ENCODE measurements at regions not wholly inside any gene's neighbourhood (a gene's known extent, or its start where the extent isn't known, plus 50 kb on each side); places are given as distances from the start of the nearest gene placed in this dataset.
"Not testable (repeated sequence)": the region's sequence is repeated elsewhere in the genome, so short reads cannot be mapped to it uniquely, and the experiment has no call there.

- not testable (repeated sequence) for DNase-seq (ENCODE audit: low read depth in 2 of 2)
These were observed 146.1 kb upstream of the HMGA2 start for GRCh38 chr12:65678172-65678571.

- DNase-seq (ENCODE audit: low read depth in 2 of 2) = no peak
These were observed 143.1 kb upstream of the HMGA2 start for GRCh38 chr12:65681226-65681625.

DNA sequence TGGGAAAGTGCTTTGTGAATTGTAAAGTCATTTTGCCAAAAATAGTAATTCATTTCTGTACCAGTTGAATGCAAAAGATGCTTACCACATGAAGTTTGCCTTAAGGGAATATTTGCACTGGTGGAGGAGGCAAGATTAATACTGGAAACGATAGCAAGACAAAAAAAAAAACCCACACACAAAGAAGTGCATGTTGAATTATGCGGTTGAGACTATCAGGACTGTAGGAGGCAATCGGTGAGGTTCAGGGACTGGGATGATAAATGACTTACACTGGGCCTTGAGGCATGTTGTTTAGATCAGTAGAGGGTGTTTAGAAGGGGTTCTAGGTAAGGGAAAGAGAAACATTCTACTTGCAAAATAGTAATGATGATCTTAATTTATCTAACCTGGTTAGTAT lies 142.2 kb upstream of the HMGA2 start:
- no peak for DNase-seq (ENCODE audit: low read depth in 2 of 2)

DNA sequence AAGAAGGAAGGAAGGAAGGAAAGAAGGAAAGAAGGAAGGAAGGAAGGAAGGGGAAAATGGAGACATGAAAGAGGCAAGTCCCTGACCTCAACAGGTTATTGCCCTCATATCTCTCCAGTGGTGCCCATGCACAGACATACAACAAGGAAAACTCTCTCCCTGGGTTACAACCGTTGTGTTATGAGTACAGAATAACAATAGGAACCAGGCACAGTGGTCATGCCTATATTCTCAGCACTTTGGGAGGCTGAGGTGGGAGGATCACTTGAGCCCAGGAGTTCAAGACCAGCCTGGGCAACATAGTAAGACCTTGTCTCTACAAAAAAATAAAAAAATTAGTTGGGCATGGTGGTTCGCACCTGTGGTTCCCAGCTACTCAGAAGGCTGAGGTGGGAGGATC lies 139.4 kb upstream of the HMGA2 start:
- no peak for DNase-seq (ENCODE audit: low read depth in 2 of 2)

DNA sequence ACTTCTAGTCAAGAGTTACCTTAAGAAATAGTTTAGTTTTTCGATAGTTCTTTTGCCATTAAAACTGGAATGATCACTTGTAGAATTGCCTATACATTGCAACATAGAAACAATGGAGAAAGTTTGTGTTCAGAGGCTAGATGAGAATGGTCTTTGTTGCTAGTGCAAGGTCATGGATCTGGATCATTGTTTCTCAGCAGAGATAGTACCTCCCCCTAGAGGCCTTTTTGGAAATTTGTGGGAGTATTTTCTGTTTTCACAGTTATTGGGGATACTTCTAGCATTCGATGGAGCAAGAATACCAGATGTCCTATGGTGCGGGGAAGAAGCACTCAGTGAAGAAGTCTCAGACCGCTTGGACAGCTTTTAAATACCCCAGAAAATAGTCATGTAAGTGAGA lies 138.8 kb upstream of the HMGA2 start:
- DNase-seq (ENCODE audit: low read depth in 2 of 2) = no peak

- DNase-seq (ENCODE audit: low read depth in 2 of 2) = no peak
These were observed 134.8 kb upstream of the HMGA2 start for GRCh38 chr12:65689508-65689907.

- no peak for DNase-seq (ENCODE audit: low read depth in 2 of 2)
These were observed 133.8 kb upstream of the HMGA2 start for GRCh38 chr12:65690477-65690876.

DNA sequence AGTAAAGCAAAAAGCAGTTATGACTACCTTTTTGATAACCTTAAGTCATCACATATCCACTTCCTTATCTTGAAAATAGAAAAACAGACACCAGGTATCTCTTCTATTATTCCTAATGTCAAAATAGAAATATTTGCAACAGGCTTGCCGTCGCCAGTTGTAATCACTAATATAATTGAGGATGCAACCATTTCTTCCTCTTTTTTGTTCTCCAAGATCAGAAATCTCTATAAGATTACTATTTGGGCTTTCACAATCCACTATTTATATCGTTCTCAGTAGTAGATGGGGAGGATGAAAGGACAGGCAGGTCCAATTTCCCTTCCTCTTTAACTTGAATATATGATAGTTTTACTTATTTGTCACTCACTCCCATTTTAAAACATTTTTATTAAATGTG lies 130.2 kb upstream of the HMGA2 start:
- DNase-seq (ENCODE audit: low read depth in 2 of 2) = no peak

GRCh38 chr12:65695113-65695865 lies 129.0 kb upstream of the HMGA2 start:
- DNase-seq (ENCODE audit: low read depth in 2 of 2) = no peak

GRCh38 chr12:65696227-65696626 lies 128.1 kb upstream of the HMGA2 start:
- no peak for DNase-seq (ENCODE audit: low read depth in 2 of 2)

GRCh38 chr12:65699251-65699650 lies 125.0 kb upstream of the HMGA2 start:
- no peak for DNase-seq (ENCODE audit: low read depth in 2 of 2)

- DNase-seq (ENCODE audit: low read depth in 2 of 2) = no peak
These were observed 121.1 kb upstream of the HMGA2 start for GRCh38 chr12:65703176-65703575.

- DNase-seq (ENCODE audit: low read depth in 2 of 2) = no peak
These were observed 118.9 kb upstream of the HMGA2 start for GRCh38 chr12:65705380-65705876.

GRCh38 chr12:65707051-65707450 lies 117.2 kb upstream of the HMGA2 start:
- no peak for DNase-seq (ENCODE audit: low read depth in 2 of 2)

GRCh38 chr12:65712260-65713004 lies 111.9 kb upstream of the HMGA2 start:
- no peak for DNase-seq (ENCODE audit: low read depth in 2 of 2)

DNA sequence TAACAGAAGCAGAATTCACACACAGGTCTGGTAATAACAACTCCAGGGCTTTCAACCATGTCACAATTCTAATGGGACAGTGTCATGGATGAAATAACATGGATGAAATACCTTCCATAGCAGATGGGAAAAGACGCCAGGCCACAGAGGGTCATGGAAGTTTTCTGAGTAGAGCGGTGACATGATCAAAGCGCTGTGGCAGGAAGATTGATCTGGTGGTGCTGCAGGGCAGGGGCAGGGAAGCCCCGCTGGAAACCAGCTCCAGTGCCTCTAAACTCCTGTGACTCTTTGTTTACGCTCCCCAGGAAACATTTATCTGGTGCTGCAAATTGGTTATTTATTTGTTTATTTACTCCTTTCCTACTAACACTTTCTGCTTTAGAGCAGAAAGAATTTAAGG lies 108.3 kb upstream of the HMGA2 start:
- no peak for DNase-seq (ENCODE audit: low read depth in 2 of 2)

- no peak for DNase-seq (ENCODE audit: low read depth in 2 of 2)
These were observed 103.8 kb upstream of the HMGA2 start for GRCh38 chr12:65720136-65721130.

DNA sequence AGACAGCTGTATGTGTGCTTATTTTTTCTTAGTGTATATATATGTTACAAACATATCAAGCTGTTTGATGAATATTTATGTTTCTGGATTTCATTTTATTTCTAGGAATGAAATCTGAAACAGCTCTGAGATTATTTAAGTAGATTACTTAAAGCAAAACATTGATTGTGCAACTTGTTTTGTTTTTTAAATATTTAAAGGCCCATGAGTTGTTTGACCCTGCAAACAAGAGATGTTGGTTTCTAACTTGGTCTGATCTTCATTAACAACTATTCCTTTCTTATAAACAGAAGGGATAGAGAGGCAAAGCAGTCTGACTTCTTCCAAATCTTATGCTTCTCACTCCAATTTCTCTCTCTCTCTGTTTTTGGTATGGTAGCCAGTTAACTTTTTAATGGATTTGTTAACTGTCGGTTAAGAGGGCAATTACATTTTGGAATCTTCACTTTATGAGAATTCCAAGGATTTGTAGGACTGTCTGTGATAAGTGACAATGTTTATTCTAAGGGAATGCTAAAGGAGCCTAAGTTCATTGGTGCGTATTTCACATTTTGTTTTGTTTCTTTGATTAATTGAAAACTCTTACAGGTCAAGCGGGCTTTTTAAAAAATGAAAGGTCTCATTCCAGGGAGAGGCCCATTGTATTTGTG lies 102.6 kb upstream of the HMGA2 start:
- no peak for DNase-seq (ENCODE audit: low read depth in 2 of 2)

GRCh38 chr12:65725376-65725775 lies 98.9 kb upstream of the HMGA2 start:
- DNase-seq (ENCODE audit: low read depth in 2 of 2) = no peak

- DNase-seq (ENCODE audit: low read depth in 2 of 2) = no peak
These were observed 95.8 kb upstream of the HMGA2 start for GRCh38 chr12:65728455-65728847.
